Endothelial cell of hepatic sinusoid (primary cell): ENCODE measurements at regions not wholly inside any gene's neighbourhood (a gene's known extent, or its start where the extent isn't known, plus 50 kb on each side); places are given as distances from the start of the nearest gene placed in this dataset.
"Not testable (repeated sequence)": the region's sequence is repeated elsewhere in the genome, so short reads cannot be mapped to it uniquely, and the experiment has no call there.

Experiments used
- in situ Hi-C: cut with HindIII; loops from 2 replicates; pipeline ENCODE4 v1.10.0; 2017; ENCODE audit warnings: low sequenced_read_pairs

GRCh38 chrX:50967736-50968135 is 57.2 kb downstream of the BMP15 start:
- in situ Hi-C loops: no loop called here

- in situ Hi-C loops: not testable (repeated sequence)
Measured at GRCh38 chrX:50968871-50969635, 58.5 kb downstream of the BMP15 start.

GRCh38 chrX:50971395-50971794 is 60.9 kb downstream of the BMP15 start:
- in situ Hi-C loops: no loop called here

- in situ Hi-C loops: no loop called here
Measured at GRCh38 chrX:50973199-50973598, 62.7 kb downstream of the BMP15 start.

- in situ Hi-C loops: no loop called here
Measured at GRCh38 chrX:50978920-50979682, 68.6 kb downstream of the BMP15 start.

- in situ Hi-C loops: no loop called here
Measured at GRCh38 chrX:50980251-50980650, 69.7 kb downstream of the BMP15 start.

- in situ Hi-C loops: no loop called here
Measured at GRCh38 chrX:50988649-50989048, 78.1 kb downstream of the BMP15 start.

- in situ Hi-C loops: no loop called here
Measured at GRCh38 chrX:50996930-50997329, 86.4 kb downstream of the BMP15 start.

GRCh38 chrX:51000384-51000783 is 89.8 kb downstream of the BMP15 start:
- in situ Hi-C loops: not testable (repeated sequence)

- in situ Hi-C loops: not testable (repeated sequence)
Measured at GRCh38 chrX:51001733-51002632, 91.4 kb downstream of the BMP15 start.

GRCh38 chrX:51006064-51006463 is 95.5 kb downstream of the BMP15 start:
- in situ Hi-C loops: no loop called here

- in situ Hi-C loops: no loop called here
Measured at GRCh38 chrX:51024106-51024696, 113.7 kb downstream of the BMP15 start.

- in situ Hi-C loops: no loop called here
Measured at GRCh38 chrX:51026862-51027261, 116.3 kb downstream of the BMP15 start.

- in situ Hi-C loops: no loop called here
Measured at GRCh38 chrX:51035746-51036145, 125.2 kb downstream of the BMP15 start.

GRCh38 chrX:51047950-51048349 is 137.4 kb downstream of the BMP15 start:
- in situ Hi-C loops: no loop called here

GRCh38 chrX:51053741-51054140 is 143.2 kb downstream of the BMP15 start:
- in situ Hi-C loops: no loop called here

GRCh38 chrX:51098046-51098445 is 187.5 kb downstream of the BMP15 start:
- in situ Hi-C loops: no loop called here

- in situ Hi-C loops: not testable (repeated sequence)
Measured at GRCh38 chrX:51119058-51119926, 208.8 kb downstream of the BMP15 start.

- in situ Hi-C loops: not testable (repeated sequence)
Measured at GRCh38 chrX:51125743-51126142, 206.9 kb upstream of the NUDT10 start.
